HepG2 (cell line): ENCODE measurements at regions not wholly inside any gene's neighbourhood (a gene's known extent, or its start where the extent isn't known, plus 50 kb on each side); places are given as distances from the start of the nearest gene placed in this dataset.
A peak's percentile ranks its signal among the peaks of the same experiment; 100 is the strongest.

Experiments
- ATAC-seq: fragments of 200-7000 bp; cut with Tn5 transposase; 3 replicates; pipeline ENCODE4 v1.9.1; 2020; ENCODE audit warnings: mild to moderate bottlenecking, moderate library complexity
- BruUV-seq: library from RNA; stranded (reverse); fragments of 400-500 nt; replicated peaks from 2 replicates; lab custom pipeline; 2021; lab: Mats Ljungman, UMichigan
- CTCF ChIA-PET: fragments of 300-600 bp; formaldehyde crosslinking; extraction: SDS; loops from one replicate; lab custom pipeline; 2021; ENCODE audit warnings: low total read pairs, inconsistent platforms, low intra/inter-chr PET ratio; lab: Yijun Ruan, JAX
- POLR2A ChIA-PET: fragments of 350-600 bp; sonication (Branson Sonifier 250); formaldehyde crosslinking; loops from one replicate; lab custom pipeline; 2020; ENCODE audit warnings: antibody characterized with exemption, inconsistent platforms; lab: Yijun Ruan, JAX
- DNase-seq: peaks from one replicate; pipeline ENCODE4 v3.0.0-alpha.2; 2015; ENCODE audit warnings: low spot score
- FAIRE-seq: peaks from 3 replicates; lab custom pipeline; 2011; peaks lifted over from hg19 to GRCh38; lab: Jason Lieb, UNC
- H2AFZ ChIP-seq: one replicate; pipeline ENCODE4 v1.6.1; 2011; ENCODE audit warnings: low read length, inconsistent platforms
- H3K27ac ChIP-seq: fragments of 300-600 bp; 3 replicates; pipeline ENCODE4 v1.8.0; 2011; ENCODE audit warnings: mixed run types, mild to moderate bottlenecking, mixed read lengths, low read length, inconsistent platforms; ENCODE audit not compliant: insufficient read depth; ENCODE audit errors: extremely low read length
- H3K27me3 ChIP-seq, 2 experiments: fragments of 200-600 bp in 1 of 2; 2 replicates in 1 of 2; 3 replicates in 1 of 2; pipeline versions ENCODE4 v1.6.0 to v1.8.0; 2011; ENCODE audit warnings: low read length in 2 of 2, mild to moderate bottlenecking in 2 of 2, moderate library complexity in 2 of 2, inconsistent platforms in 1 of 2; ENCODE audit not compliant: insufficient read depth in 2 of 2, control insufficient read depth in 1 of 2
- H3K36me3 ChIP-seq, 2 experiments: fragments of 200-600 bp in 1 of 2; replicated peaks in 1 of 2; 2 replicates in 1 of 2; 3 replicates in 1 of 2; pipeline versions ENCODE4 v1.5.1 to v1.8.0; 2011; ENCODE audit warnings: low read length in 2 of 2, inconsistent platforms in 1 of 2; ENCODE audit not compliant: insufficient read depth in 2 of 2, control insufficient read depth in 1 of 2
- H3K4me1 ChIP-seq: 2 replicates; pipeline ENCODE4 v1.5.1; 2012; ENCODE audit warnings: low read length, inconsistent platforms; ENCODE audit not compliant: insufficient read depth
- H3K4me2 ChIP-seq: 2 replicates; pipeline ENCODE4 v1.6.0; 2011; ENCODE audit warnings: low read depth, low read length, inconsistent platforms
- H3K4me3 ChIP-seq, 3 experiments: fragments of 200-600 bp in 1 of 3; sonication (generic), shearing (Covaris generic) in 1 of 3; replicated peaks in 1 of 3; 2 replicates each; pipeline ENCODE4 v1.5.1; 2011 to 2016; ENCODE audit warnings: low read length in 3 of 3, inconsistent platforms in 2 of 3, low read depth in 2 of 3, mild to moderate bottlenecking in 2 of 3, control low read depth in 1 of 3, mixed read lengths in 1 of 3; ENCODE audit not compliant: insufficient read depth in 1 of 3
- H3K79me2 ChIP-seq: one replicate; pipeline ENCODE4 v1.6.1; 2011; ENCODE audit warnings: low read length, inconsistent platforms; ENCODE audit not compliant: insufficient read depth
- H3K9ac ChIP-seq: 2 replicates; pipeline ENCODE4 v1.6.0; 2011; ENCODE audit warnings: mild to moderate bottlenecking, low read depth, low read length, inconsistent platforms; ENCODE audit not compliant: insufficient read depth
- H3K9me3 ChIP-seq: 2 replicates; pipeline ENCODE4 v1.5.1; 2012; ENCODE audit warnings: mild to moderate bottlenecking, low read length
- H4K20me1 ChIP-seq: 2 replicates; pipeline ENCODE4 v1.6.0; 2011; ENCODE audit warnings: inconsistent platforms, mild to moderate bottlenecking, low read length, moderate library complexity; ENCODE audit not compliant: insufficient read depth
- ARNTL ChIP-seq: sonication (generic); formaldehyde crosslinking; IDR thresholded peaks from 2 replicates; pipeline ENCODE4 v1.4.0; 2020; ENCODE audit warnings: mild to moderate bottlenecking, missing genetic modification reagents
- CENPT ChIP-seq: sonication (generic); formaldehyde crosslinking; IDR thresholded peaks from 2 replicates; pipeline ENCODE4 v1.8.0; 2022; ENCODE audit warnings: low read depth, mild to moderate bottlenecking, moderate library complexity, missing genetic modification reagents
- HNF4A ChIP-seq: sonication (generic); formaldehyde crosslinking; IDR thresholded peaks from 2 replicates; pipeline ENCODE4 v1.4.0; 2020; ENCODE audit warnings: missing genetic modification reagents
- HNRNPLL ChIP-seq: fragments of 200-400 bp; formaldehyde crosslinking; IDR thresholded peaks from 2 replicates; pipeline ENCODE4 v1.6.1; 2017; ENCODE audit warnings: mild to moderate bottlenecking, low read depth, low read length; ENCODE audit not compliant: poor library complexity, severe bottlenecking
- KLF11 ChIP-seq: IDR thresholded peaks from 2 replicates; pipeline ENCODE4 v1.6.1; 2016; ENCODE audit warnings: missing compliant biosample characterization
- MYNN ChIP-seq: sonication (generic); formaldehyde crosslinking; IDR thresholded peaks from 2 replicates; pipeline ENCODE4 v1.4.0; 2020; ENCODE audit warnings: mild to moderate bottlenecking, low read depth, missing genetic modification reagents
- POGZ ChIP-seq: sonication (generic); formaldehyde crosslinking; IDR thresholded peaks from 2 replicates; pipeline ENCODE4 v1.4.0; 2020; ENCODE audit warnings: mild to moderate bottlenecking, missing genetic modification reagents
- RBM22 ChIP-seq: fragments of 200-400 bp; formaldehyde crosslinking; optimal IDR thresholded peaks from 2 replicates; pipeline ENCODE3; 2017; ENCODE audit warnings: mild to moderate bottlenecking, low read length, moderate library complexity
- TRIM24 ChIP-seq: sonication (generic); formaldehyde crosslinking; IDR thresholded peaks from 2 replicates; pipeline ENCODE4 v1.8.0; 2022; ENCODE audit warnings: mild to moderate bottlenecking, missing genetic modification reagents
- ZFYVE20 ChIP-seq: sonication (generic); formaldehyde crosslinking; IDR thresholded peaks from 2 replicates; pipeline ENCODE4 v1.8.0; 2023; ENCODE audit warnings: low read depth, mild to moderate bottlenecking, moderate library complexity, missing genetic modification reagents, borderline replicate concordance
- ZNF614 ChIP-seq: IDR thresholded peaks from 2 replicates; pipeline ENCODE4 v1.6.1; 2018; ENCODE audit warnings: missing biosample characterization, missing genetic modification reagents, inconsistent platforms, borderline replicate concordance
- WGBS: methylation state at CpG from one replicate; pipeline ENCODE4 v1.1.6; 2017; ENCODE audit warnings: low lambda C conversion rate; 5-methylcytosine and 5-hydroxymethylcytosine counted together
- in situ Hi-C: cut with HindIII; loops from 2 replicates; pipeline ENCODE4 v1.10.0; 2017; ENCODE audit warnings: low pct_unique_long_range_greater_than_20kb; ENCODE audit not compliant: extremely low pct_ligation_motif_present
- intact Hi-C: fragments of 100-400 bp; cut with micrococcal nuclease; formaldehyde crosslinking; loops from one replicate; pipeline ENCODE4 v1.10.0; 2022; ENCODE audit not compliant: unreplicated experiment
- TF ChIP-seq, protein P1 (sequence below): sonication (generic); formaldehyde crosslinking; IDR thresholded peaks from 2 replicates; pipeline ENCODE4 v1.5.0; 2020; ENCODE audit warnings: missing genetic modification reagents

DNA sequence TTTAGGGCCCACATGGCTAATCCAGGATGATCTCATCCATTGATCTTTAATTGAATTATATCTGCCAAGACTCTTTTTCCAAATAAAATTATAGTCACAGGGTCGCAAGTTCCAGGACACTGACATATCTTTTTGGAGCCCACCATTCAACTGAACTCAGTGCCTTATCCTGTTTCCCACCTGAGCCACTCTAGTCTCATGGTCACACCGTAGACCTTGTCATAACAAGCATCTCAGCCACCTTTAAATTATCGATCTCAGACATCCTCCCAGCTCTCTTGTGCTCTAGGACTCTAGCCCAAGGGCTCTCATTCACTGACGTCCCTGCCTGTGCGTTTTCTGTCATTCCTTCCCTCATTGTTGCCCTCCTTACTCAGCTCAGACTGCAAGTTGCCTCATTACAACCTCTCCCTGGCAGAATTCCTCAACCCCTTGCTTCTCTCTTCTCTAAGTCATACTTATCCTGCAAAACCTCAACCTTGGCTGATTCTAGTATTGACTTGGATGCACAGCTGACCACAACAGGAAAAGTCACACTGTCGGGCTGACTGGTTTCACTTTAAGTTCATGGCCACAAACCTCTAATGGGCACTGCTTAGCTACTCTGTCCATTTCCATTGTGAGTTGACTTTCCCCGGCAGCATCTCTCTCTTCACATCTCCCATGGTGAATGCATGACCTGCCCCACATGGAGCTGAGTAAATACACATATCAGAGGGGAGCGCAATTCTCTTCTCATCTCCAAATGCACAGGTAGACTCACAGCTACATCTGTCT, 91.0 kb upstream of the TRIM2 start:
- ChIA-PET CTCF (no interaction called here), POLR2A (no interaction called here)
- Histone ChIP-seq H4K20me1 (no peaks in the 10 kb centered on the region), H3K9me3 (no peaks in the 10 kb centered on the region), H3K79me2 (no peaks in the 10 kb centered on the region), H3K27ac (no peak overlapping the region), H3K9ac (no peak overlapping the region), H2AFZ (no peak overlapping the region), H3K4me3 (no peak overlapping the region), H3K4me2 (peak overlapping the region; percentile 20; the same call in 1 of the 2 replicates), H3K4me1 (peaks cover 11% of the 10 kb centered on the region; the same call in 1 of the 2 replicates), H3K27me3 (peaks cover 0 to 34% of the 10 kb centered on the region in 2 experiments; a peak in 4 of 5 replicates), H3K36me3 (no peaks in the 10 kb centered on the region)
- no peak for DNase-seq
- intact Hi-C loops: no loop called here
- TF ChIP-seq, protein P1, sequence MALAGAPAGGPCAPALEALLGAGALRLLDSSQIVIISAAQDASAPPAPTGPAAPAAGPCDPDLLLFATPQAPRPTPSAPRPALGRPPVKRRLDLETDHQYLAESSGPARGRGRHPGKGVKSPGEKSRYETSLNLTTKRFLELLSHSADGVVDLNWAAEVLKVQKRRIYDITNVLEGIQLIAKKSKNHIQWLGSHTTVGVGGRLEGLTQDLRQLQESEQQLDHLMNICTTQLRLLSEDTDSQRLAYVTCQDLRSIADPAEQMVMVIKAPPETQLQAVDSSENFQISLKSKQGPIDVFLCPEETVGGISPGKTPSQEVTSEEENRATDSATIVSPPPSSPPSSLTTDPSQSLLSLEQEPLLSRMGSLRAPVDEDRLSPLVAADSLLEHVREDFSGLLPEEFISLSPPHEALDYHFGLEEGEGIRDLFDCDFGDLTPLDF (CRISPR knock-in tag): no peak
- TF ChIP-seq ARNTL: no peak
- TF ChIP-seq CENPT (CRISPR knock-in tag): no peak
- TF ChIP-seq ZFYVE20 (CRISPR knock-in tag): no peak
- TF ChIP-seq KLF11: no peak
- no peak for TF ChIP-seq MYNN (CRISPR knock-in tag)
- TF ChIP-seq POGZ (CRISPR knock-in tag): no peak
- TF ChIP-seq ZNF614 (CRISPR knock-in tag): no peak
- TF ChIP-seq HNRNPLL: no peak
- TF ChIP-seq TRIM24: no peak
- TF ChIP-seq RBM22: no peak
- no peak for TF ChIP-seq HNF4A (CRISPR knock-in tag)
- WGBS: 15% methylated on average over 8 of the region's 8 CpGs
- BruUV-seq: no TSS peak
- no peak for FAIRE-seq
- no peak for ATAC-seq
- in situ Hi-C loops: no loop called here
